SK-N-SH (cell line): ENCODE measurements at regions not wholly inside any gene's neighbourhood (a gene's known extent, or its start where the extent isn't known, plus 50 kb on each side); places are given as distances from the start of the nearest gene placed in this dataset.

Experiments
- CTCF ChIA-PET: fragments of 300-600, 350-600 bp; formaldehyde crosslinking; extraction: SDS; loops from one replicate; lab custom pipeline; 2021; lab: Yijun Ruan, JAX
- POLR2A ChIA-PET: fragments of 350-600 bp; sonication (Branson Sonifier 250); formaldehyde crosslinking; extraction: SDS; loops from one replicate; lab custom pipeline; 2020; ENCODE audit warnings: antibody characterized with exemption, inconsistent platforms; lab: Yijun Ruan, JAX
- DNase-seq: peaks from one replicate; pipeline ENCODE4 v3.0.0; 2012
- H2AFZ ChIP-seq: fragments of 200-600 bp; sonication (generic); 2 replicates; pipeline ENCODE4 v1.8.1; 2016; ENCODE audit warnings: antibody characterized with exemption, mild to moderate bottlenecking, low read depth
- H3F3A ChIP-seq: fragments of 200-600 bp; sonication (generic); replicated peaks from 2 replicates; pipeline ENCODE3; 2016; ENCODE audit warnings: antibody characterized with exemption, mild to moderate bottlenecking; ENCODE audit not compliant: insufficient read depth
- H3K27ac ChIP-seq, 2 experiments: fragments of 200-500 bp in 1 of 2; fragments of 200-600 bp in 1 of 2; sonication (Bioruptor generic) in 1 of 2; sonication (generic), shearing (Covaris generic) in 1 of 2; 2 replicates each; pipeline versions ENCODE4 v1.5.1 to v1.6.1; 2014 to 2016; ENCODE audit warnings: low read depth in 2 of 2, inconsistent platforms in 1 of 2, low read length in 1 of 2, mild to moderate bottlenecking in 1 of 2, mixed read lengths in 1 of 2
- H3K27me3 ChIP-seq: fragments of 200-600 bp; sonication (generic), shearing (Covaris generic); 2 replicates; pipeline ENCODE4 v1.6.1; 2016; ENCODE audit warnings: mixed run types; ENCODE audit not compliant: insufficient read depth
- H3K36me3 ChIP-seq, 2 experiments: fragments of 200-500 bp in 1 of 2; fragments of 200-600 bp in 1 of 2; sonication (Bioruptor generic) in 1 of 2; sonication (generic) in 1 of 2; replicated peaks in 1 of 2; 2 replicates each; pipeline versions ENCODE3 to v1.5.1; 2014 to 2016; ENCODE audit warnings: low read length in 1 of 2, mild to moderate bottlenecking in 1 of 2; ENCODE audit not compliant: insufficient read depth in 2 of 2, control insufficient read depth in 1 of 2
- H3K4me1 ChIP-seq, 2 experiments: fragments of 200-500 bp in 1 of 2; fragments of 200-600 bp in 1 of 2; sonication (Bioruptor generic) in 1 of 2; sonication (generic), shearing (Covaris generic) in 1 of 2; 2 replicates each; pipeline versions ENCODE4 v1.5.1 to v1.6.1; 2014 to 2016; ENCODE audit warnings: low read depth in 1 of 2, low read length in 1 of 2, mixed run types in 1 of 2; ENCODE audit not compliant: insufficient read depth in 2 of 2, control insufficient read depth in 1 of 2
- H3K4me2 ChIP-seq: fragments of 200-600 bp; sonication (generic), shearing (Covaris generic); 2 replicates; pipeline ENCODE4 v1.6.1; 2017; ENCODE audit warnings: mixed run types
- H3K4me3 ChIP-seq, 2 experiments: fragments of 200-500 bp in 1 of 2; fragments of 200-600 bp in 1 of 2; sonication (Bioruptor generic) in 1 of 2; sonication (generic), shearing (Covaris generic) in 1 of 2; 2 replicates each; pipeline versions ENCODE4 v1.5.1 to v1.8.1; 2014 to 2016; ENCODE audit warnings: low read depth in 2 of 2, inconsistent platforms in 1 of 2, low read length in 1 of 2, mild to moderate bottlenecking in 1 of 2, mixed read lengths in 1 of 2, moderate library complexity in 1 of 2
- H3K79me2 ChIP-seq: fragments of 200-600 bp; sonication (generic); 2 replicates; pipeline ENCODE4 v1.8.1; 2017; ENCODE audit warnings: mild to moderate bottlenecking; ENCODE audit not compliant: insufficient read depth
- H3K9ac ChIP-seq: fragments of 200-600 bp; sonication (generic); 2 replicates; pipeline ENCODE4 v1.6.1; 2017; ENCODE audit warnings: mixed run types
- H3K9me2 ChIP-seq: fragments of 200-600 bp; sonication (generic); 2 replicates; pipeline ENCODE4 v1.6.1; 2017; ENCODE audit warnings: mixed run types
- H3K9me3 ChIP-seq: fragments of 200-600 bp; sonication (generic); 2 replicates; pipeline ENCODE4 v1.6.1; 2017; ENCODE audit warnings: mixed run types, mild to moderate bottlenecking, moderate library complexity
- H4K20me1 ChIP-seq: fragments of 200-600 bp; sonication (generic); 2 replicates; pipeline ENCODE4 v1.6.1; 2017; ENCODE audit warnings: mild to moderate bottlenecking, mixed run types; ENCODE audit not compliant: insufficient read depth
- CHD2 ChIP-seq: fragments of 150-350 bp; IDR thresholded peaks from 2 replicates; pipeline ENCODE4 v1.6.1; 2018; ENCODE audit warnings: low read length; ENCODE audit not compliant: partially characterized antibody
- ELF1 ChIP-seq: IDR thresholded peaks from 2 replicates; pipeline ENCODE4 v1.4.0; 2012
- FOXJ3 ChIP-seq: sonication (generic); formaldehyde crosslinking; IDR thresholded peaks from 2 replicates; pipeline ENCODE4 v1.5.1; 2020; ENCODE audit warnings: mild to moderate bottlenecking, missing genetic modification reagents
- GABPA ChIP-seq: IDR thresholded peaks from 2 replicates; pipeline ENCODE4 v1.4.0; 2012; ENCODE audit warnings: low read depth, mild to moderate bottlenecking
- IRF3 ChIP-seq: fragments of 150-350 bp; IDR thresholded peaks from 2 replicates; pipeline ENCODE4 v1.6.1; 2016; ENCODE audit warnings: mild to moderate bottlenecking, low read depth, low read length
- MXI1 ChIP-seq: IDR thresholded peaks from 2 replicates; pipeline ENCODE4 v1.6.1; 2012; ENCODE audit warnings: mild to moderate bottlenecking, low read depth, low read length, improper control_type of control experiment
- NRF1 ChIP-seq: IDR thresholded peaks from 2 replicates; pipeline ENCODE4 v1.6.1; 2012; ENCODE audit warnings: low read depth, mild to moderate bottlenecking, low read length
- RCOR1 ChIP-seq: fragments of 150-350 bp; IDR thresholded peaks from 2 replicates; pipeline ENCODE4 v1.6.1; 2017; ENCODE audit warnings: antibody characterized with exemption, low read length
- REST ChIP-seq: IDR thresholded peaks from 2 replicates; pipeline ENCODE4 v1.6.1; 2012; ENCODE audit warnings: mild to moderate bottlenecking, low read depth, low read length, moderate library complexity
- RFX5 ChIP-seq: IDR thresholded peaks from 2 replicates; pipeline ENCODE4 v1.6.1; 2012; ENCODE audit warnings: mild to moderate bottlenecking, improper control_type of control experiment, low read length
- TCF12 ChIP-seq: IDR thresholded peaks from 2 replicates; pipeline ENCODE4 v1.4.0; 2012
- TEAD4 ChIP-seq: IDR thresholded peaks from 2 replicates; pipeline ENCODE4 v1.4.0; 2012; ENCODE audit warnings: mild to moderate bottlenecking, borderline replicate concordance; ENCODE audit not compliant: insufficient read depth
- YY1 ChIP-seq: IDR thresholded peaks from 2 replicates; pipeline ENCODE4 v1.4.0; 2012; ENCODE audit warnings: low read depth, mild to moderate bottlenecking
- WGBS: methylation state at CpG from one replicate; pipeline ENCODE4 v1.1.6; 2017; ENCODE audit warnings: low lambda C conversion rate; 5-methylcytosine and 5-hydroxymethylcytosine counted together
- TF ChIP-seq, protein P1 (sequence below): IDR thresholded peaks from 2 replicates; pipeline ENCODE4; 2012
- TF ChIP-seq, protein P2 (sequence below): fragments of 200-600 bp; sonication (generic); IDR thresholded peaks from 2 replicates; pipeline ENCODE4 v1.6.1; 2017; ENCODE audit warnings: antibody characterized with exemption, mild to moderate bottlenecking, moderate library complexity

DNA sequence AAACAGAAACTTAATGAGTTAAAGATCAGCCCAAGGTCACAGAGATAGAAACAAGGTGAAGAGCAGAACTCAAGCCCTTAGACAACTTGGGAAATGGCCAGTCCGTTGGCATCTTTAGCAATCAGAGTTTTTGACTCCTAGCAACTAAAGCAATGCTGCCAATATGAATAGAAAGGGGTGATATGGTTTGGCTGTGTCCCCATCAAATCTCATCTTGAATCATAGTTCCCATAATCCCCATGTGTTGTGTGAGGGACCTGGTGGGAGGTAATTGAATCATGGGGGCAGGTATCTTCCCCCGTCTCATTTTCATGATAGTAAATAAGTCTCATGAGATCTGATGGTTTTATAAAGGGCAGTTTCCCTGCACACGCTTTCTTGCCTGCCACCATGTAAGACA is 170.2 kb downstream of the DDX1 start:
- no peak overlapping the region for H3K4me2 ChIP-seq
- H3K27ac ChIP-seq: no peak overlapping the region
- H2AFZ ChIP-seq: no peak overlapping the region
- ChIA-PET CTCF (no interaction called here), POLR2A (no interaction called here)
- H3K36me3 ChIP-seq: no peaks in the 10 kb centered on the region
- H3K79me2 ChIP-seq: no peaks in the 10 kb centered on the region
- H3K9me3 ChIP-seq: no peaks in the 10 kb centered on the region
- no peaks in the 10 kb centered on the region for H3F3A ChIP-seq
- TF ChIP-seq RFX5: no peak
- TF ChIP-seq, protein P1, sequence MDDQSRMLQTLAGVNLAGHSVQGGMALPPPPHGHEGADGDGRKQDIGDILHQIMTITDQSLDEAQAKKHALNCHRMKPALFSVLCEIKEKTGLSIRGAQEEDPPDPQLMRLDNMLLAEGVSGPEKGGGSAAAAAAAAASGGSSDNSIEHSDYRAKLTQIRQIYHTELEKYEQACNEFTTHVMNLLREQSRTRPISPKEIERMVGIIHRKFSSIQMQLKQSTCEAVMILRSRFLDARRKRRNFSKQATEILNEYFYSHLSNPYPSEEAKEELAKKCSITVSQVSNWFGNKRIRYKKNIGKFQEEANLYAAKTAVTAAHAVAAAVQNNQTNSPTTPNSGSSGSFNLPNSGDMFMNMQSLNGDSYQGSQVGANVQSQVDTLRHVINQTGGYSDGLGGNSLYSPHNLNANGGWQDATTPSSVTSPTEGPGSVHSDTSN: no peak
- no peak for TF ChIP-seq RCOR1
- no peak for TF ChIP-seq FOXJ3
- no peaks in the 10 kb centered on the region for H3K9me2 ChIP-seq
- no peak overlapping the region for H3K9ac ChIP-seq
- H3K27me3 ChIP-seq: no peaks in the 10 kb centered on the region
- DNase-seq: no peak
- peaks cover 0 to 19% of the 10 kb centered on the region in 2 experiments; a peak in 1 of 4 replicates for H3K4me1 ChIP-seq
- 37% methylated on average over 3 of the region's 3 CpGs for WGBS
- H4K20me1 ChIP-seq: no peaks in the 10 kb centered on the region
- H3K4me3 ChIP-seq: no peak overlapping the region

DNA sequence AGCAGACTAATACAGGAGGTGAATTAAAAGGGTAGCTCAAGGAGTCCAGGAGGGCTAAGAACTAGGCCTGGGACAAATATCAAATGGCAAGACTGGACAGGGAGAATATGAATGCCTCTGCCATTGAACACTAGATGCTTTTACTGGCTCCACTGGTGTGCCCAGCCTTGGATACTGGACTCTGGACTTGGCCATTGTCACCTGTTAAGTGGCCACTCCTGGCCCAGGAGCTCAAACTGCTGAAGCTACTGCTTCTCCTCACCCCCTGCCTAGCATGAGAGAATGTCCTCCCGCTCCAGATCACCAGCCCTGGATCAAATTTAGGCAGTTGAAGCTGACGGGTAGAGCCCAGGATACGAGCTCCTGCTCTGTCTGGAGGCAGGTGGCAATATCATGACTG is 170.8 kb downstream of the DDX1 start:
- Histone ChIP-seq H4K20me1 (no peaks in the 10 kb centered on the region), H3K4me3 (no peak overlapping the region), H3K36me3 (no peaks in the 10 kb centered on the region), H3K4me1 (peaks cover 0 to 19% of the 10 kb centered on the region in 2 experiments; a peak in 1 of 4 replicates), H3K9me3 (no peaks in the 10 kb centered on the region), H3K79me2 (no peaks in the 10 kb centered on the region), H3F3A (no peaks in the 10 kb centered on the region), H3K9me2 (no peaks in the 10 kb centered on the region), H3K27me3 (no peaks in the 10 kb centered on the region), H3K9ac (no peak overlapping the region), H2AFZ (no peak overlapping the region), H3K27ac (no peak overlapping the region), H3K4me2 (no peak overlapping the region)
- ChIA-PET POLR2A (no interaction called here), CTCF (no interaction called here)
- WGBS: 20% methylated on average over 2 of the region's 3 CpGs
- no peak for DNase-seq
- TF ChIP-seq YY1: no peak
- no peak for TF ChIP-seq CHD2
- no peak for TF ChIP-seq IRF3
- no peak for TF ChIP-seq NRF1
- no peak for TF ChIP-seq TEAD4
- TF ChIP-seq, protein P1: no peak
- no peak for TF ChIP-seq FOXJ3
- TF ChIP-seq ELF1: no peak
- no peak for TF ChIP-seq TCF12
- no peak for TF ChIP-seq GABPA
- no peak for TF ChIP-seq MXI1
- TF ChIP-seq REST: no peak
- TF ChIP-seq, protein P2, sequence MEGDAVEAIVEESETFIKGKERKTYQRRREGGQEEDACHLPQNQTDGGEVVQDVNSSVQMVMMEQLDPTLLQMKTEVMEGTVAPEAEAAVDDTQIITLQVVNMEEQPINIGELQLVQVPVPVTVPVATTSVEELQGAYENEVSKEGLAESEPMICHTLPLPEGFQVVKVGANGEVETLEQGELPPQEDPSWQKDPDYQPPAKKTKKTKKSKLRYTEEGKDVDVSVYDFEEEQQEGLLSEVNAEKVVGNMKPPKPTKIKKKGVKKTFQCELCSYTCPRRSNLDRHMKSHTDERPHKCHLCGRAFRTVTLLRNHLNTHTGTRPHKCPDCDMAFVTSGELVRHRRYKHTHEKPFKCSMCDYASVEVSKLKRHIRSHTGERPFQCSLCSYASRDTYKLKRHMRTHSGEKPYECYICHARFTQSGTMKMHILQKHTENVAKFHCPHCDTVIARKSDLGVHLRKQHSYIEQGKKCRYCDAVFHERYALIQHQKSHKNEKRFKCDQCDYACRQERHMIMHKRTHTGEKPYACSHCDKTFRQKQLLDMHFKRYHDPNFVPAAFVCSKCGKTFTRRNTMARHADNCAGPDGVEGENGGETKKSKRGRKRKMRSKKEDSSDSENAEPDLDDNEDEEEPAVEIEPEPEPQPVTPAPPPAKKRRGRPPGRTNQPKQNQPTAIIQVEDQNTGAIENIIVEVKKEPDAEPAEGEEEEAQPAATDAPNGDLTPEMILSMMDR: no peak
